ENCODE measurements at regions not wholly inside any gene's neighbourhood (a gene's known extent, or its start where the extent isn't known, plus 50 kb on each side); places are given as distances from the start of the nearest gene placed in this dataset.

GRCh38 chr1:30291526-30291925 is 431.9 kb downstream of the MATN1 start:
- TF ChIP-seq CTCF (IDR thresholded peaks at IDR 0.05; ENCODE audit: poor library complexity, severe bottlenecking) = no peak
- TF ChIP-seq REST (IDR thresholded peaks at IDR 0.05; ENCODE audit: borderline replicate concordance) = no peak

Measured in neural cell (in vitro differentiated cells).